Choroid plexus epithelial cell (primary cell): ENCODE measurements at regions not wholly inside any gene's neighbourhood (a gene's known extent, or its start where the extent isn't known, plus 50 kb on each side); places are given as distances from the start of the nearest gene placed in this dataset.

ENCODE experiments used
- DNase-seq: peaks from one replicate; pipeline ENCODE4 v3.0.0-alpha.2; 2010; ENCODE audit warnings: low read depth
- H3K4me3 ChIP-seq: 2 replicates; pipeline ENCODE4 v1.5.1; 2011; ENCODE audit warnings: low read depth, mild to moderate bottlenecking, control low read depth, low read length, moderate library complexity
- CTCF ChIP-seq: conservative IDR thresholded peaks from 2 replicates; pipeline ENCODE4 v1.5.1; 2011; ENCODE audit warnings: low read depth, mild to moderate bottlenecking, control low read depth, inconsistent platforms, low read length, moderate library complexity

GRCh38 chr1:218642033-218642948 is 297.2 kb downstream of the TGFB2 start:
- no peak overlapping the region for H3K4me3 ChIP-seq
- DNase-seq, result peak; percentile 65
- no peak for TF ChIP-seq CTCF

DNA sequence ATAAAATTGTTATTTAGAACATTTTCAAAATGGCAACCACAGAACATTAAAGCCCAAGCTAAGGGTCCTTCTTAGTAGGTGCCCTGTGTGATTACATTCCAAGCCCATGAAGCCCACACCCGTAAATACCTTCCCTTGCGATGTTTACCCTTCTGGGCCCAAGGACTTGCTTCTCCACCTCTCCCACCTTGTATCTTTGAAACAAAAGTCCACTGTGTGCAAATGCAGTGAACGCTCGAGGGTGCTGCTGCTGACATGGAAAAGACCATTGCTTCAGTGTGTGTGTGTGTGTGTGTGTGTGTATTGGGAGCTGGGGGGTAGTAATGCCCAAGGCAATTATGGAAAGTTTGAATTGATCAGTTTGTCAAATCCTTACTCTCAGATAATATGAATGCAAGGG is 298.1 kb downstream of the TGFB2 start:
- TF ChIP-seq CTCF, result no peak
- DNase-seq, result no peak
- no peak overlapping the region for H3K4me3 ChIP-seq

DNA sequence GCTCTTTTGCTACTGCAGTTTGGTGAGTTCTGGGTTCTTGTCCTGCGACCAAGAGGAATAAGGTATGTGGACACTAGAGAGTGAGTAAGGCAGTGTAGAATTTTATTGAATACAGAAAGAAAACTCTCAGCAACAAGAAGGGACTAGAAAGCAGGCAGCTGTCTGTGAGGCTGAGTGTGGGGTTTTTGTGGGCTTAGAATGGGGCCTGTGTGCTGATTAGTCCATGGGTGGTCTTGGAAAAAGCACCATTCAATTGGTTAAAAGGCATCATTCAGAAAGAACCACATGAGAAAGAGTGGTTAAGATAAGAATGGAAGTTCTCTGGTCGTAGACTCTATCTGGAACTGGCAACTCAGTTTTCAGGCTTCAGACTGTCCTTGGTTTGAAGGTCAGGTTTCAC is 298.8 kb downstream of the TGFB2 start:
- no peak overlapping the region for H3K4me3 ChIP-seq
- no peak for TF ChIP-seq CTCF
- no peak for DNase-seq

GRCh38 chr1:218646288-218646687 is 301.2 kb downstream of the TGFB2 start:
- H3K4me3 ChIP-seq, result no peak overlapping the region
- DNase-seq, result no peak
- no peak for TF ChIP-seq CTCF

- DNase-seq, result no peak
- no peak overlapping the region for H3K4me3 ChIP-seq
- no peak for TF ChIP-seq CTCF
Observed at GRCh38 chr1:218656301-218657037, 311.3 kb downstream of the TGFB2 start.

DNA sequence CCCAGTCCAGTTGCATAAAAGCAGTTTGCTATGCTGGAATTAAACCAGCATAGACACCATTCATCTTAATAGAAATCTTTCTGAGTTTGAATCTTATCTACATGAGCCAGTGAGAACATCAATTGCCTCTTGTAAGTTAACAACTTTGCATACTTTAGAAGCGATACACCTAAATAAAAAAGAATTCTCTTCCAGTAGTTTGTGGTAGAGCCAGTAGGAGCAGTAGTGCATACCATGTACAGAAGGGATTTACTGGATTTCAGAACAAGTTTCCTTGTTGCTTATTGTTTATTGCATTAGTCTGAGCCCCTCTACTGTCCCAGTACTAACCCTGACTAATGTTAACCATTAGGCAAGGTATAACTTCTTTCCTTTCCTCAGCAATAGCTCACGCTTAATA is 313.1 kb downstream of the TGFB2 start:
- TF ChIP-seq CTCF, result no peak

More for the DNA sequence above, 313.1 kb downstream of the TGFB2 start:
- H3K4me3 ChIP-seq, result no peak overlapping the region
- DNase-seq, result peak; percentile 51
